Activated naive CD4-positive, alpha-beta T cell treated with anti-CD3 and anti-CD28 coated beads, Interleukin-2, amount 10 ng/mL, durations not matched to agents 7 days and 5 days (primary cell): ENCODE measurements at regions not wholly inside any gene's neighbourhood (a gene's known extent, or its start where the extent isn't known, plus 50 kb on each side); places are given as distances from the start of the nearest gene placed in this dataset.
"Not testable (repeated sequence)": the region's sequence is repeated elsewhere in the genome, so short reads cannot be mapped to it uniquely, and the experiment has no call there.

Experiments
- CTCF ChIA-PET: fragments of 350-600 bp; sonication (Branson Sonifier 250); formaldehyde crosslinking; loops from one replicate; lab custom pipeline; 2021; ENCODE audit warnings: antibody characterized with exemption; lab: Charles Lee
- DNase-seq: peaks from one replicate; pipeline ENCODE4 v3.0.0-alpha.2; 2020
- H3K27ac Mint-ChIP-seq: one replicate; pipeline ENCODE4 v1.8.0; 2021; ENCODE audit warnings: mild to moderate bottlenecking, moderate library complexity, mixed read lengths
- H3K27me3 Mint-ChIP-seq: one replicate; pipeline ENCODE4 v1.8.0; 2021; ENCODE audit warnings: mild to moderate bottlenecking, mixed read lengths
- H3K36me3 Mint-ChIP-seq: one replicate; pipeline ENCODE4 v1.8.0; 2021; ENCODE audit warnings: mixed read lengths
- H3K4me1 Mint-ChIP-seq: one replicate; pipeline ENCODE4 v1.8.0; 2021; ENCODE audit warnings: mixed read lengths
- H3K4me3 Mint-ChIP-seq: one replicate; pipeline ENCODE4 v1.8.0; 2021; ENCODE audit warnings: mild to moderate bottlenecking, moderate library complexity, mixed read lengths
- H3K9me3 Mint-ChIP-seq: one replicate; pipeline ENCODE4 v1.8.0; 2021; ENCODE audit warnings: mixed read lengths

DNA sequence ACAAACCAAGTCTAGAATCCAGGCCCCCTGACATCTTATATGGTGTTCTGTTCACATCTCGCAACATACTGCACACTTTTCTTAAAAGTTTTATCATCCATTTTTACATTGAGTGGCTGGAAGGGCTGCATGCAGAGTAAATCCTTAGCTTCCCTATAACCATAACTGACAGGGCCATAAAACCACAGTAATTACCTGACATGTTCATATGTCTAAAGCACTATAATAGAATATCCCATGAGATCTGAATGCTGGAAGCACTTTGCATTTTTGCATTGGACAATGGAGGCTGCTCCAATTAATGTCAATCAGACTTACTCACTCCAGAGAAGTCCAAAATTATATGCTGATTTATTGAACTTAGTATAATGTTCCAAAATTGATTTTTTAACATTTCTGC lies 86.6 kb upstream of the HES1 start:
- CTCF ChIA-PET, result no interaction called here
- no peak overlapping the region for H3K4me3 Mint-ChIP-seq
- H3K27me3 Mint-ChIP-seq, result peaks cover 40% of the 10 kb centered on the region
- no peaks in the 10 kb centered on the region for H3K4me1 Mint-ChIP-seq
- H3K27ac Mint-ChIP-seq, result no peak overlapping the region
- peaks cover 23% of the 10 kb centered on the region for H3K9me3 Mint-ChIP-seq
- H3K36me3 Mint-ChIP-seq, result peaks cover 5% of the 10 kb centered on the region
- no peak for DNase-seq

DNA sequence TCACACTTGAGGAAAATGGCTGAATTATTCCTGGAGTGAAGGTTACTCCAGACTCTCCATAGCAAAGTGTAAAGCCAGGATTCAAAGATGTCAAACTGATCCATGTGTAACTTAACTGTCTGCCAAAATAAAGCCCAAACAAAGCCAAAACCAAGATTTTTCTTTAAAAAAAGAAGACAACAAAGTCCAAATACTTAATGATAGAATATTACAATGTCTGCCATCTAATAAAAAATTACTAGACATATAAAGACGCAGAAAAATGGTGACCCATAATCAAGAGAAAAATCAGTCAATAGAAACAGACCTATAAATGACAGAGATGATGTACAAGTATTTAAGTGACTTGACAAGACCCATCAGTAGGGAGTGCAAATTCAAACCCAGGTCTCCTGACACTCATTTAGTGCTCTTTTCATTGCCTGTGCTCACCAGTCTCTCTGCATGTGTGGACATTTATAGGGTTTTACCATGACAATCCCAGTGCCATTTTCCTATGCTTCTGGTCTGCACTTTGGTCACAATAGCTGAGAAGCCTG lies 85.1 kb upstream of the HES1 start:
- no peaks in the 10 kb centered on the region for H3K4me1 Mint-ChIP-seq
- H3K27me3 Mint-ChIP-seq, result peaks cover 41% of the 10 kb centered on the region
- H3K36me3 Mint-ChIP-seq, result peaks cover 5% of the 10 kb centered on the region
- CTCF ChIA-PET, result no interaction called here
- H3K4me3 Mint-ChIP-seq, result no peak overlapping the region
- DNase-seq, result no peak
- H3K9me3 Mint-ChIP-seq, result peaks cover 23% of the 10 kb centered on the region
- no peak overlapping the region for H3K27ac Mint-ChIP-seq

DNA sequence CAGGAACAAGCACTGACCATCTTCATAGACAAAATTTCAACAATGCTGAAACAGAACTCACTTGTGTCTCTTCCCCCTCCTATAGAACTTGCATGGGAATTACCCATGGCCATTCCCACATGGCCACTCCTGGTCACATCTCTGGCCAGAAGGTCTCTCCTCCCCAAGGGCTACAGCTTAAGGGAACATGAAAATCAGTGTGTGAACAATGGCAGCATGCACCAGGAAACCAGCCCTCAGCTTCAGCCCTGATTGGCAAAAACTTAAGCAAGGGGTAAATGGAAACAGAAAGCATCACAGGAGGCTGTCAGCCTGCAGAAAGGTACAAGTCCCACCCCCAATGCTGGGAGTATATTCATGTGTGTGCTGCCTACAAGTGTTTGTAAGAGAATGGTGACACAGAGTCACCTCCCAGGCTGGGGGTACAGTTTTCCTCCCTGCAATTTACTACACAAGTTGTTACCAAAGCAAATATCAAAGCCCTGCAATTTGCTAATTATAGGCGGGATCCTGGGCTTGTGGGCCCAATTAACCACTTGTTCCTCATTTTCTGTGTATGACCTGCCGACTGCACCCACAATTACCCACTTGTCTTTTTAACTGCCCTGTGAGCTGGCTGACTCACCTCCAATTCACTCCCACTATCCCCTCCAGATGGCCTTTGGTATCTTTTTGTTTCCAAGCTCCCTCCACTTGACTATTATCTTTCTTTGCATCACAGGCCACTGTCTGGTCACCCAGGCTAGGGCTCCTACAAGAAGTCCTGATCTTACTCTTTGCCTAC lies 84.4 kb upstream of the HES1 start:
- H3K4me3 Mint-ChIP-seq, result no peak overlapping the region

DNA sequence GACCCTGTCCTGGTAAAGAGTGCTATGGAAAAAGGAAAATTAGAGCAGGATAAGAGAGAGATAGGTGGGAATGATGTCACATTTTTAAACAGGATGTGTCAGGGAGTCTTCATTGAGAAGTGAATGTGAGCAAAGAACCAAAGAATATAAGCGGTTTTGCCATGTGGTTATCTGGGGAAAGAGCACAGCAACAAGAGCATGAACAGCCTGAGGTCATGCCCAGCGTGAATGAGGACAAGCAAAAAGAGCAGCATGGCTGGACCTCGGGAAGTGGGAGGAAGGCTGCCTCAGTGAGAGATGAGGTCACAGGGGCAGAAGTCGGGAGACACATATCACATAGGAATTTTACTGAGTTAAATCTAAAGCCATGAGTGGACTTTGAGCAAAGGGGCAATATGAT lies 82.8 kb upstream of the HES1 start:
- peaks cover 9% of the 10 kb centered on the region for H3K4me1 Mint-ChIP-seq
- CTCF ChIA-PET, result no interaction called here
- H3K4me3 Mint-ChIP-seq, result no peak overlapping the region
- peaks cover 56% of the 10 kb centered on the region for H3K27me3 Mint-ChIP-seq
- no peak for DNase-seq
- H3K36me3 Mint-ChIP-seq, result peaks cover 5% of the 10 kb centered on the region
- H3K9me3 Mint-ChIP-seq, result peaks cover 23% of the 10 kb centered on the region
- H3K27ac Mint-ChIP-seq, result no peak overlapping the region

More for the DNA sequence above, 84.4 kb upstream of the HES1 start:
- peaks cover 23% of the 10 kb centered on the region for H3K9me3 Mint-ChIP-seq
- CTCF ChIA-PET, result no interaction called here
- peaks cover 5% of the 10 kb centered on the region for H3K36me3 Mint-ChIP-seq
- H3K27ac Mint-ChIP-seq, result no peak overlapping the region
- no peak for DNase-seq
- peaks cover 2% of the 10 kb centered on the region for H3K4me1 Mint-ChIP-seq
- H3K27me3 Mint-ChIP-seq, result peaks cover 44% of the 10 kb centered on the region

DNA sequence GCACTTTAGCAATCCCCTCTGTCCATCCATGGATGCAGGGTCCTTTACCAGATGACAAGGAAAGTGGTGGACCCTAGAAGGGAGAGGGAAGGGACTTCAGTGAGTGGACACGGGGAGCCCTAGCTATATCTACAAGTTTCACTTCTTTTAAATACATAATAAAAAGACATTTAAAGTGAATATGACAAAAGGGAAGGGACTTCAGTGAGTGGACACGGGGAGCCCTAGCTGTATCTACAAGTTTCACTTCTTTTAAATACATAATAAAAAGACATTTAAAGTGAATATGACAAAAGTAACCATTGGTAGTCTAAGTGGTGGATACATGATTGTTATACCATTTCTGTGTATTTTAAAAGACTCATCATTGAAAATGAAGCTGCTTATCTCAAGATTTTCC lies 81.9 kb upstream of the HES1 start:
- Mint-ChIP-seq H3K27ac (no peak overlapping the region), H3K4me1 (peaks cover 15% of the 10 kb centered on the region), H3K27me3 (peaks cover 55% of the 10 kb centered on the region), H3K4me3 (no peak overlapping the region), H3K36me3 (peaks cover 5% of the 10 kb centered on the region), H3K9me3 (peaks cover 23% of the 10 kb centered on the region)
- CTCF ChIA-PET, result no interaction called here
- DNase-seq, result no peak

DNA sequence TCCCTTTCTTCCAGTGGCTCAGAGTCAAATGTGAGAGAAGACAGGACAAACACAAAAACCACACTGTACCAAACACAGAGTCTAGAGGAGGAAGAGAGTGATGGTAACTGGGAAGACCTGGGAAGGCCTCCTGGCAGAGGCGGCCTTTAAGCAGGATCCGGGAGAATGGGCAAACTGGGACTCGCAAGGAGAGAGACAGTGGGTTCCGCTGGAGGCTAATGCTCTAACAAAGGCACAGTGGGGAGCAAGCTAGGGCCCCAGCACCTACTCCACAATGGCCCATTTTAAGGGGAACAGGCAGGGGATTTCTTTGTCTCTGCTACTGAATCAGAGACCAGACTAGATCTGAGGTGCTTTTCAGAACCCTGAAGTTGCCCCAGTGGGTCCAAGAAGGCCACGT lies 81.4 kb upstream of the HES1 start:
- DNase-seq, result no peak
- Mint-ChIP-seq H3K27me3 (peaks cover 55% of the 10 kb centered on the region), H3K4me1 (peaks cover 15% of the 10 kb centered on the region), H3K4me3 (no peak overlapping the region), H3K36me3 (peaks cover 5% of the 10 kb centered on the region), H3K9me3 (peaks cover 23% of the 10 kb centered on the region), H3K27ac (no peak overlapping the region)
- CTCF ChIA-PET, result no interaction called here

DNA sequence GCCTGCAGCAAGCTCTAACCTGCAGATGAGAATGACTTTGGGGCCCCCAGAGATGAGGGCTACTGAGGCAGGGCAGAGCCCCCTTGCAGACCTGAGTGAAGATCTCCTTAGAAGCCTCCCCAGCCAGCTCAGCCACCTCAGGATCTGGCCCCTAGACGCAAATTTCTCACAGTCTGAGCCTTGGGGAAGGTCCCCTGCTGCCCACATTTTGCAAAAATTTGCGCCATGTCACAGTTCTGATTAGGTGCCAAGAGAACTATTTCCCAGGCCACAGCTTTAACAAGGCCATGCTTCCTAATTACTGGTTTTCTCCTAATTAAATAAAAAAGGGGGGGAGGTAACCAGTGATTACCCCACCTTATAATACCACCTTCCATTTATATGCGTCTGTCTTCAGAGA lies 81.0 kb upstream of the HES1 start:
- H3K27me3 Mint-ChIP-seq, result peaks cover 55% of the 10 kb centered on the region
- CTCF ChIA-PET, result no interaction called here
- H3K4me1 Mint-ChIP-seq, result peaks cover 15% of the 10 kb centered on the region

DNA sequence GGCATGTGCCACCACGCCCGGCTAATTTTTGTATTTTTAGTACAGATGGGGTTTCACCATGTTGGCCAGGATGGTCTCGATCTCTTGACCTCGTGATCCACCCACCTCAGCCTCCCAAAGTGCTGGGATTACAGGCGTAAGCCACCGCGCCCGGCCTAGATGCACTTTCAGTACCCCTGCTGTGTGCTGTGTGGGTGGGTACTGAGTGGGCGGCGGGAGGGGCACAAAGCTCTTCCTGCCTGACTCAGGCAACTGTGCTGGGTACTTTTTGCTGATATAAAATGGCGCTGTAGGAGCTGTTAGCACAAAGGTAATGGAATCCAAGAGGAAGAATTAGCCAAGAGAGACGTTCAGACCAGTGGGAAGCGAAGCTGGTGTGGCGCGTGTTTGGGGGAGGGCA lies 79.6 kb upstream of the HES1 start:
- Mint-ChIP-seq H3K4me1 (peaks cover 15% of the 10 kb centered on the region), H3K27me3 (peaks cover 46% of the 10 kb centered on the region), H3K9me3 (peaks cover 11% of the 10 kb centered on the region)
- not testable (repeated sequence) for DNase-seq, H3K4me3 Mint-ChIP-seq, H3K36me3 Mint-ChIP-seq, H3K27ac Mint-ChIP-seq
- CTCF ChIA-PET, result interaction anchor here (0.6 kb wide), 1 partner anchor 268 kb away, joined by 3 read pairs; no protein-coding TSS in a partner anchor

More for the DNA sequence above, 81.0 kb upstream of the HES1 start:
- H3K9me3 Mint-ChIP-seq, result peaks cover 23% of the 10 kb centered on the region
- no peak for DNase-seq
- H3K27ac Mint-ChIP-seq, result no peak overlapping the region
- H3K4me3 Mint-ChIP-seq, result no peak overlapping the region
- H3K36me3 Mint-ChIP-seq, result peaks cover 5% of the 10 kb centered on the region

DNA sequence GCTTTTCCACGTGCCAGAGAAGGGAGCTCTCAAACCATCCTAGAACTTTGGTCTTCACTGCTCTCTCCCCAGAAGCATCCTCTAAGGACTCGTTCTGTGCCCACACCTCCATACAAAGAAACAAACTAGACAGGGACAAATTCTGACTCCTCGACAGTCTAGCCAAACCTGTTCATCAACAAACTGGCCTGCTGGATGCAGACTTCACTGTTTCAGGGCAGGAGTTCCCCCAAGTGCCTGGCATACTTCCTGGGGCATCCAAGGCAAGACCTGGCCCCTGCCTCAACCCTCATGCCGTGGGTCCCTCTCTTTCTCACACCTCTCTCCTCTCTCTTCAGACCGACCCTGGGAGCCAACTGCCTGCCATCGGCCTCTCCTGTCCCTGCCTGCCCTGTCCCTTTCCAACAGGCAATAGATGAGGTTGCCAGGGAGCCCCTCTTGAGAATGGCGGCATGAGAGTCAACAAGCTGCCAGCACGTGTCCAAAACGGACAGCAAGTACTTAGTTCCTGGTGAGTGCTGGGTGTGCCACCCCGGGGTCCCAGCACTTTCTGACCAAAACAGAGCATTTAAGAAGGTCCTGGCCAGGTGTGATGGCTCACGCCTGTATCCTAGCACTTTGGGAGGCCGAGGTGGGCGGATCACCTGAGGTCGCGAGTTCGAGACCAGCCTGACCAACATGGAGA lies 79.1 kb upstream of the HES1 start:
- no peaks in the 10 kb centered on the region for H3K36me3 Mint-ChIP-seq

DNA sequence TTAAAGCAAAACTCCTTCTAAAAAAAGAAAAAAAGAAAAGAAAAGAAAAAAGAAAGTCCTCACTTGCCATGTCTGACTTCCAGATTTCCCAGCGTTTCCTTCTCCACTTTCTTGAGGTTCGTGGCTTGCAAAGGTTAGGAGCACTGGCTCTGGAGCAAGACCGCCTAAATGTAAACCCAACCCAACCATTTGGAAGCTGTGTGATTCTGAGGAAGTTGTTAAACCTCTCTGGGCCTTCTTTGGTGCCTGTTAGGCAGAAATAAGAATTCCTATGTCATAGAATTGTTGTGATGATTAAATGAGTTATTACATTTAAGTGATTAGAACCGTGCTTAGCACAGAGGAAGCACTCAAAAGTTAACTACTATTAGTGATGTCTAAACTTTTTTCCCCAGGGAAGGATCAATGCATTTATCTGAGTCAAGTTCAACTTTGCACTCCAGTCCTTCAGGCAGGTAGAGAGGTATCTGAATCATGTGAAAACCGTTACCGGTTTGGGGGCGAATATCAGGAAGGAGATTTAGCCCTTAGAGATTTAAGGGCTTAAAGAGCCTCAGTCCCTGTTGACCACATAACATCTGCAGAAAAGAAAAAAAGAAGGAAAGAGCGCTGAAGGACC lies 78.3 kb upstream of the HES1 start:
- Mint-ChIP-seq H3K4me3 (peak overlapping the region; percentile 51), H3K27me3 (peaks cover 37% of the 10 kb centered on the region), H3K27ac (no peak overlapping the region), H3K9me3 (peaks cover 4% of the 10 kb centered on the region), H3K4me1 (peaks cover 15% of the 10 kb centered on the region), H3K36me3 (no peaks in the 10 kb centered on the region)
- DNase-seq, result no peak
- CTCF ChIA-PET, result no interaction called here

More for the DNA sequence above, 79.1 kb upstream of the HES1 start:
- no peak overlapping the region for H3K4me3 Mint-ChIP-seq
- peaks cover 15% of the 10 kb centered on the region for H3K4me1 Mint-ChIP-seq
- peaks cover 42% of the 10 kb centered on the region for H3K27me3 Mint-ChIP-seq
- no peak overlapping the region for H3K27ac Mint-ChIP-seq
- H3K9me3 Mint-ChIP-seq, result peaks cover 7% of the 10 kb centered on the region
- CTCF ChIA-PET, result interaction anchor here (0.6 kb wide), 1 partner anchor 268 kb away, joined by 3 read pairs; no protein-coding TSS in a partner anchor
- no peak for DNase-seq

DNA sequence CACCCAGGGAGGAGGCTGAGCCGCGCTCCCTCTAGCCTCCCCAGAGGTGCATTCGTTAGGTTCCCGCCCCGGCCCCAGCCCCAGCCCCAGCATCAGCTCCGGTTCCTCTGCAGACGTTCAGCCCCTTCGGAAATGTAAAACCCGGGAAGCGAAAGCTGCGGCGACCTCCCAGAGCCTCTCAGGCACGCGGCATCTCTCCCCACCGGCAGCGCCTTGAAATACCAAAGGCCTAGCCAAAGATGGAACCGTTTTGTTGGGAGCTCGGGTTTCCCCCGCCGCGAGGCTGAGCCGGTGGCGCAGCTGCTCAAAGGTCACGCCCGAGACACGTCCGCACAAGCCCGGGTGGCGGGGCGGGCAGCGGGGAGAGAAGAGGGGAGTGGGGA lies 77.8 kb upstream of the HES1 start:
- peak; percentile 45 for DNase-seq

DNA sequence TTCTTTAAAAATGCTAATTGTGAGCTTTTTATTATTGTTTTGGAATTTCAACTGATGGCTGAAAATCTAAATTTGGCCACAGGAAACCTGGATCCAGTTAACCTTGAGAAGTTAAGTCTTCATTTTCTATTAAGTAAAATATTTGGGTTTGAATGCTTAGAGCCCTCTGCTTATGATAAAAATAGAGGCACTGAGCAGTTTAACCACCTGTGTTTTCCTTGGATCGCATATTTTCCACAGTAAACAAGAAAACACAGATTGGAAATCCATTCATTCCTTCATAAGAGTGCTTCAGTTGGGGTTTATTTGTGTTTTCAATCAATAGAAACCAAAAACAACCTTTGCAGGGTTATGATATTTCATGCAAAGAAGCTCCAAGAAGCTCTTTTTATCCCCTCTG lies 77.2 kb upstream of the HES1 start:
- CTCF ChIA-PET, result interaction anchor here (0.6 to 1.5 kb wide), 3 partner anchors 44 to 461 kb away, joined by 3 read pairs; no protein-coding TSS in a partner anchor
- no peak for DNase-seq
- Mint-ChIP-seq H3K27me3 (peaks cover 27% of the 10 kb centered on the region), H3K9me3 (no peaks in the 10 kb centered on the region), H3K4me1 (peaks cover 15% of the 10 kb centered on the region), H3K4me3 (no peak overlapping the region), H3K27ac (no peak overlapping the region), H3K36me3 (no peaks in the 10 kb centered on the region)

More for the DNA sequence above, 77.8 kb upstream of the HES1 start:
- Mint-ChIP-seq H3K36me3 (no peaks in the 10 kb centered on the region), H3K4me3 (peak overlapping the region; percentile 51), H3K27me3 (peaks cover 33% of the 10 kb centered on the region), H3K27ac (no peak overlapping the region), H3K9me3 (peaks cover under 1% of the 10 kb centered on the region), H3K4me1 (peaks cover 15% of the 10 kb centered on the region)
- CTCF ChIA-PET, result interaction anchor here (0.6 kb wide), 1 partner anchor 461 kb away, joined by 3 read pairs; no protein-coding TSS in a partner anchor

DNA sequence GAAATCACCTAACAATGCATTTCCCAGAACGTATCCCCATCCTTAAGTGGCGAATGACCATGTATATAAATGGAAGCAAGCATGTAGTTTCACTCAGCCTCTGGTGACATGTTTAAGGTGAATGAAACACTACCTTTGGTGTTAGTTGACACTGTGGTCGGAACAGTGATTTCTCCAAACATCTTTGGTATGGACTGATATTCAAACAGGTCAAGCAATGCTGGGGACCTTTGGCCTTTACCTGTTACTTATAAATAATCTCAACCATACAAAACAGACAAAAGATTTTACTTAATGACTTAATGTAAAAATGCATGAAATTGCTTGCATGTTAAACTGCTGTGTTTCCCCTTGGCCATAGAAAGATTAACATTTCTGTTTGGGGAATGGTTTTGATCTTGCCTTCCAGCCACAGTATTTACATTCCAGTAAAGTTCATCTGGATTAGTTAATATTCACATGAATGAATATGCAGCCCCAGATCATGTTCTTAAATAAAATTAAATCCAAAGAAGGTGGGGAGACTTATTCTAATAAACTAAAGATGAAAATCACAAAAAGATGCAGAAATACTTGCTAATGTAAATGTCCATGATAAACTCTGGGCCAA lies 74.4 kb upstream of the HES1 start:
- DNase-seq, result no peak
- Mint-ChIP-seq H3K4me3 (no peak overlapping the region), H3K4me1 (peaks cover 13% of the 10 kb centered on the region), H3K27me3 (peaks cover 34% of the 10 kb centered on the region), H3K27ac (no peak overlapping the region), H3K9me3 (no peaks in the 10 kb centered on the region), H3K36me3 (no peaks in the 10 kb centered on the region)
- CTCF ChIA-PET, result no interaction called here

DNA sequence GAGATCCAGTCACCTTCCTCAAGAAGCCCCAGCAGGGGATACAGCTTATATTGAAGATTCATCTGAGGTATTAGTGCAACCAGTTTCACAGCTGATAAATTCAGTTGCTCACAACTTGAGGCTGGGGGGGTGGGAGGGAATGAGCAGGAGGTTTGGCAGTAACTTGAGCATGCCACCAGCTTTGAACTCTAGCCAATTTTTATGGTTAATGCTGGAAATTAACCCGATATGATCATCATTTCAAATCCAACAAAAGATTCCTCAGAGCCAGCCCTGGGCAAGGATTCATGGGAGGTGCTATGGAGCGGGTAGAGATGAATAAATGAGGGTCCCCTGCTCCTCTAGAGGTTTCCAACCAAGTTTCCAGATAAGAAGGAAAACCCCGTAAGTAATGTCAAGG lies 73.1 kb upstream of the HES1 start:
- peaks cover 1% of the 10 kb centered on the region for H3K9me3 Mint-ChIP-seq
- H3K27me3 Mint-ChIP-seq, result peaks cover 32% of the 10 kb centered on the region
- CTCF ChIA-PET, result no interaction called here
- H3K4me3 Mint-ChIP-seq, result no peak overlapping the region
- H3K36me3 Mint-ChIP-seq, result no peaks in the 10 kb centered on the region
- H3K27ac Mint-ChIP-seq, result no peak overlapping the region
- H3K4me1 Mint-ChIP-seq, result peaks cover 9% of the 10 kb centered on the region
- DNase-seq, result no peak
